K562 (cell line): ENCODE measurements at regions not wholly inside any gene's neighbourhood (a gene's known extent, or its start where the extent isn't known, plus 50 kb on each side); places are given as distances from the start of the nearest gene placed in this dataset.
"Not testable (repeated sequence)": the region's sequence is repeated elsewhere in the genome, so short reads cannot be mapped to it uniquely, and the experiment has no call there.

Experiments
- ATAC-seq: fragments of 200-7000 bp; cut with Tn5 transposase; 3 replicates; pipeline ENCODE4 v1.9.1; 2020; ENCODE audit warnings: moderate library complexity
- BruUV-seq: library from RNA; stranded (reverse); fragments of 400-500 nt; replicated peaks from 2 replicates; lab custom pipeline; 2021; lab: Mats Ljungman, UMichigan
- CTCF ChIA-PET: fragments of 300-600 bp; formaldehyde crosslinking; extraction: SDS; loops from one replicate; lab custom pipeline; 2021; ENCODE audit warnings: low intra/inter-chr PET ratio; lab: Yijun Ruan, JAX
- POLR2A ChIA-PET: fragments of 300-600, 350-650 bp; sonication (Branson Sonifier 250); formaldehyde crosslinking; extraction: SDS; loops from one replicate; lab custom pipeline; 2021; ENCODE audit warnings: antibody characterized with exemption, inconsistent platforms; lab: Yijun Ruan, JAX
- DNase-seq, 4 experiments: peaks; one replicate each; pipeline versions ENCODE4 v3.0.0 to v3.0.0-alpha.2; 2011 to 2018; ENCODE audit warnings: low spot score in 3 of 4, mixed read lengths in 3 of 4; ENCODE audit errors: extremely low read depth in 1 of 4
- FAIRE-seq: peaks from 2 replicates; lab custom pipeline; 2011; peaks lifted over from hg19 to GRCh38; lab: Jason Lieb, UNC
- H2AFZ ChIP-seq: 2 replicates; pipeline ENCODE4 v1.6.0; 2011; ENCODE audit warnings: low read depth, low read length, control low read depth, inconsistent platforms
- H3K27ac ChIP-seq: fragments of 200-600 bp; 3 replicates; pipeline ENCODE4 v1.8.0; 2011; ENCODE audit warnings: low read depth, mild to moderate bottlenecking, control low read depth, inconsistent platforms, low read length, moderate library complexity, mixed read lengths; ENCODE audit errors: extremely low read depth
- H3K27me3 ChIP-seq, 2 experiments: fragments of 300-600 bp in 1 of 2; 2 replicates in 1 of 2; 3 replicates in 1 of 2; pipeline versions ENCODE4 v1.6.0 to v1.8.0; 2011; ENCODE audit warnings: inconsistent platforms in 2 of 2, low read length in 2 of 2, mild to moderate bottlenecking in 1 of 2, mixed read lengths in 1 of 2, moderate library complexity in 1 of 2; ENCODE audit not compliant: control insufficient read depth in 2 of 2, insufficient read depth in 2 of 2
- H3K36me3 ChIP-seq: fragments of 300-600 bp; 3 replicates; pipeline ENCODE4 v1.8.0; 2011; ENCODE audit warnings: mild to moderate bottlenecking, low read length, inconsistent platforms; ENCODE audit not compliant: control insufficient read depth, insufficient read depth
- H3K4me1 ChIP-seq, 2 experiments: fragments of 200-600 bp in 1 of 2; replicated peaks in 1 of 2; 2 replicates in 1 of 2; 3 replicates in 1 of 2; pipeline versions ENCODE4 v1.5.1 to v1.8.0; 2011; ENCODE audit warnings: inconsistent platforms in 2 of 2, low read length in 2 of 2, mild to moderate bottlenecking in 1 of 2, mixed read lengths in 1 of 2, moderate library complexity in 1 of 2; ENCODE audit not compliant: control insufficient read depth in 2 of 2, insufficient read depth in 2 of 2
- H3K4me2 ChIP-seq: 2 replicates; pipeline ENCODE4 v1.6.1; 2011; ENCODE audit warnings: low read length, control low read depth, inconsistent platforms, mixed read lengths; ENCODE audit not compliant: insufficient read depth
- H3K4me3 ChIP-seq: fragments of 200-600 bp; sonication (generic), shearing (Covaris generic); 2 replicates; pipeline ENCODE4 v1.5.1; 2016; ENCODE audit warnings: control low read depth, inconsistent platforms
- H3K79me2 ChIP-seq: fragments of 200-600 bp; 3 replicates; pipeline ENCODE4 v1.8.0; 2011; ENCODE audit warnings: low read length, inconsistent platforms; ENCODE audit not compliant: control insufficient read depth, insufficient read depth
- H3K9ac ChIP-seq, 2 experiments: 2 replicates each; pipeline versions ENCODE4 v1.6.0 to v1.6.1; 2011; ENCODE audit warnings: low read depth in 2 of 2, low read length in 2 of 2, control low read depth in 1 of 2, inconsistent platforms in 1 of 2, mild to moderate bottlenecking in 1 of 2, mixed read lengths in 1 of 2; ENCODE audit not compliant: insufficient read depth in 1 of 2
- H3K9me1 ChIP-seq: one replicate; pipeline ENCODE4 v1.6.0; 2011; ENCODE audit warnings: inconsistent platforms, mild to moderate bottlenecking, low read length, moderate library complexity; ENCODE audit not compliant: control insufficient read depth, insufficient read depth
- H3K9me3 ChIP-seq: replicated peaks from 2 replicates; pipeline ENCODE4 v1.5.1; 2011; ENCODE audit warnings: low read depth, low read length, inconsistent platforms; ENCODE audit not compliant: control insufficient read depth, insufficient read depth
- H4K20me1 ChIP-seq: replicated peaks from 2 replicates; pipeline ENCODE4 v1.6.1; 2011; ENCODE audit warnings: low read length, inconsistent platforms, mixed read lengths; ENCODE audit not compliant: control insufficient read depth, insufficient read depth
- CBX2 ChIP-seq: fragments of 200-600 bp; sonication (generic); IDR thresholded peaks from one replicate; pipeline ENCODE4 v1.6.1; 2012; ENCODE audit warnings: mild to moderate bottlenecking, low read length, inconsistent platforms; ENCODE audit not compliant: insufficient read depth, poor library complexity, severe bottlenecking
- HDAC6 ChIP-seq: IDR thresholded peaks from 2 replicates; pipeline ENCODE4 v1.6.1; 2012; ENCODE audit warnings: low read depth, mild to moderate bottlenecking, control low read depth, inconsistent platforms, low read length, moderate library complexity
- RBM34 ChIP-seq: fragments of 200-400 bp; formaldehyde crosslinking; IDR thresholded peaks from 2 replicates; pipeline ENCODE4 v1.6.1; 2018; ENCODE audit warnings: low read length, borderline replicate concordance; ENCODE audit not compliant: insufficient read depth
- RREB1 ChIP-seq: fragments of 250-450 bp; sonication (Bioruptor Pico); IDR thresholded peaks from 2 replicates; pipeline ENCODE4 v1.4.0; 2020
- STAG1 ChIP-seq: sonication (generic); formaldehyde crosslinking; IDR thresholded peaks from 2 replicates; pipeline ENCODE4 v1.5.0; 2020; ENCODE audit warnings: missing genetic modification reagents, borderline replicate concordance
- ZKSCAN3 ChIP-seq: fragments of 250-450 bp; sonication (Bioruptor Pico); IDR thresholded peaks from 2 replicates; pipeline ENCODE4 v1.4.0; 2020
- ZNF217 ChIP-seq: sonication (generic); formaldehyde crosslinking; IDR thresholded peaks from 2 replicates; pipeline ENCODE4 v1.8.0; 2022; ENCODE audit warnings: mild to moderate bottlenecking, missing genetic modification reagents
- ZNF311 ChIP-seq: fragments of 250-450 bp; sonication (Bioruptor Pico); IDR thresholded peaks from 2 replicates; pipeline ENCODE4 v1.4.0; 2020; ENCODE audit warnings: mild to moderate bottlenecking, moderate library complexity
- ZNF583 ChIP-seq: fragments of 250-450 bp; sonication (Bioruptor Pico); IDR thresholded peaks from 2 replicates; pipeline ENCODE4 v1.4.0; 2020
- WGBS: fragments of 100-300 bp; shearing (Covaris generic); methylation state at CpG from one replicate; pipeline ENCODE4 v1.1.6; 2016; ENCODE audit warnings: low coverage, mixed read lengths; ENCODE audit not compliant: insufficient coverage; ENCODE audit errors: missing lambda C conversion rate; 5-methylcytosine and 5-hydroxymethylcytosine counted together
- in situ Hi-C: fragments of 300-500 bp; cut with MboI; formaldehyde crosslinking; loops from 4 replicates; pipeline ENCODE4 v1.15.0; 2018; ENCODE audit warnings: inconsistent platforms, mixed read lengths
- intact Hi-C: fragments of 100-400 bp; cut with micrococcal nuclease; formaldehyde crosslinking; loops from 2 replicates; pipeline ENCODE4 v1.14.2; 2022

GRCh38 chrX:538311-538710 is 92.3 kb upstream of the SHOX start:
- FAIRE-seq (no peak), DNase-seq (no peak), ATAC-seq (no peak)
- H3K4me2 ChIP-seq = no peak overlapping the region
- no peaks in the 10 kb centered on the region for H3K79me2 ChIP-seq
- H3K9ac ChIP-seq = no peak overlapping the region
- POLR2A ChIA-PET = no interaction called here
- H2AFZ ChIP-seq = no peak overlapping the region
- WGBS = 0% methylated on average over 7 of the region's 11 CpGs
- peaks cover 0 to 14% of the 10 kb centered on the region in 2 experiments; a peak in 1 of 5 replicates for H3K27me3 ChIP-seq
- no peak overlapping the region for H3K4me3 ChIP-seq
- no peaks in the 10 kb centered on the region; a peak in 1 of 5 replicates for H3K4me1 ChIP-seq
- no peaks in the 10 kb centered on the region for H3K36me3 ChIP-seq
- intact Hi-C loops = no loop called here
- H3K9me1 ChIP-seq = no peaks in the 10 kb centered on the region
- no peaks in the 10 kb centered on the region for H3K9me3 ChIP-seq
- BruUV-seq = no TSS peak
- CTCF ChIA-PET = no interaction called here
- in situ Hi-C loops = no loop called here
- no peaks in the 10 kb centered on the region for H4K20me1 ChIP-seq
- no peak overlapping the region for H3K27ac ChIP-seq
- TF ChIP-seq ZNF311 (CRISPR knock-in tag) = no peak
- no peak for TF ChIP-seq HDAC6
- TF ChIP-seq CBX2 = no peak
- no peak for TF ChIP-seq ZNF583 (CRISPR knock-in tag)
- no peak for TF ChIP-seq ZNF217 (CRISPR knock-in tag)
- TF ChIP-seq RREB1 (CRISPR knock-in tag) = no peak
- TF ChIP-seq ZKSCAN3 = no peak
- no peak for TF ChIP-seq RBM34
- no peak for TF ChIP-seq STAG1

- H2AFZ ChIP-seq, H3K4me1 ChIP-seq, H3K4me2 ChIP-seq, H3K9ac ChIP-seq, H3K27ac ChIP-seq, intact Hi-C loops, in situ Hi-C loops, H3K79me2 ChIP-seq, DNase-seq, H3K4me3 ChIP-seq, H3K9me3 ChIP-seq, H3K36me3 ChIP-seq, CTCF ChIA-PET, BruUV-seq, H3K9me1 ChIP-seq, H4K20me1 ChIP-seq, ATAC-seq, FAIRE-seq, POLR2A ChIA-PET: not testable (repeated sequence)
- WGBS = 0% methylated on average over 9 of the region's 10 CpGs
- peaks cover 0 to 15% of the 10 kb centered on the region in 2 experiments; a peak in 1 of 5 replicates for H3K27me3 ChIP-seq
These were observed 89.6 kb upstream of the SHOX start for GRCh38 chrX:541006-541405.
